ENCODE measurements at regions not wholly inside any gene's neighbourhood (a gene's known extent, or its start where the extent isn't known, plus 50 kb on each side); places are given as distances from the start of the nearest gene placed in this dataset.

DNA sequence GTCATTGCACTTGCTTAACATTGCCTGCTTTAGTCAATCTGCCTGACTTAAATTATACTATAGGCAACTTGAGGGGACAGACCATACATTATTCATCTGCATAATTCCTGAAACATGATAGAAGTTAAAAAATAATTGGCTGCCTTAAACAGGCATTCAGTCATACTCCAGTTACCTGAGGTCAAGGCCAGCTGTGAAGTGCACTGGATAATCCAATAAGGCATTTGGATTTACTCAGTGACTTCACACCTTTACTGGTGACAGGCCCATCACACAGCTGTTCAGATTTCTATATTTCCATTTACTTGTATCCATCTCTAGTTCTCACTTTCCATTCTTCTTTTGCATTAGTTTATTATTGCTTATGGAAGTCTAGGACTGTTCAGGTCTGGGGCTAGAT, 2341.6 kb downstream of the PCDH7 start:
- intact Hi-C loops (cut with micrococcal nuclease; ENCODE audit: unreplicated experiment), result no loop called here
- ChIA-PET POLR2A (no interaction called here), CTCF (no interaction called here)
- H3K27me3 ChIP-seq (ENCODE audit: control insufficient read depth, insufficient read depth, low read length), result no peaks in the 10 kb centered on the region
- H3K4me3 ChIP-seq (ENCODE audit: low read depth in 2 of 2, low read length in 2 of 2), result no peak overlapping the region
- ATAC-seq, result no peak
- BruUV-seq (replicated peaks), result no TSS peak
- H3K27ac ChIP-seq (ENCODE audit: low read length), result no peak overlapping the region
- H3K4me1 ChIP-seq (ENCODE audit: control insufficient read depth, insufficient read depth, low read length), result no peaks in the 10 kb centered on the region
- DNase-seq (ENCODE audit: low read depth, low spot score), result no peak
- H3K9me3 ChIP-seq (ENCODE audit: control insufficient read depth, insufficient read depth, low read depth, low read length), result no peaks in the 10 kb centered on the region
- in situ Hi-C loops (cut with HindIII; ENCODE audit: low pct_unique_long_range_greater_than_20kb, low sequenced_read_pairs), result no loop called here
- TF ChIP-seq TCF7L2 (IDR thresholded peaks at IDR 0.05; ENCODE audit: low read depth, low read length) (no peak), POLR2AphosphoS5 (IDR thresholded peaks at IDR 0.05; ENCODE audit: low read depth, low read length) (no peak), SIN3A (IDR thresholded peaks at IDR 0.05; ENCODE audit: borderline replicate concordance, insufficient read depth, low read depth, low read length) (no peak)
- TF ChIP-seq, protein P1, sequence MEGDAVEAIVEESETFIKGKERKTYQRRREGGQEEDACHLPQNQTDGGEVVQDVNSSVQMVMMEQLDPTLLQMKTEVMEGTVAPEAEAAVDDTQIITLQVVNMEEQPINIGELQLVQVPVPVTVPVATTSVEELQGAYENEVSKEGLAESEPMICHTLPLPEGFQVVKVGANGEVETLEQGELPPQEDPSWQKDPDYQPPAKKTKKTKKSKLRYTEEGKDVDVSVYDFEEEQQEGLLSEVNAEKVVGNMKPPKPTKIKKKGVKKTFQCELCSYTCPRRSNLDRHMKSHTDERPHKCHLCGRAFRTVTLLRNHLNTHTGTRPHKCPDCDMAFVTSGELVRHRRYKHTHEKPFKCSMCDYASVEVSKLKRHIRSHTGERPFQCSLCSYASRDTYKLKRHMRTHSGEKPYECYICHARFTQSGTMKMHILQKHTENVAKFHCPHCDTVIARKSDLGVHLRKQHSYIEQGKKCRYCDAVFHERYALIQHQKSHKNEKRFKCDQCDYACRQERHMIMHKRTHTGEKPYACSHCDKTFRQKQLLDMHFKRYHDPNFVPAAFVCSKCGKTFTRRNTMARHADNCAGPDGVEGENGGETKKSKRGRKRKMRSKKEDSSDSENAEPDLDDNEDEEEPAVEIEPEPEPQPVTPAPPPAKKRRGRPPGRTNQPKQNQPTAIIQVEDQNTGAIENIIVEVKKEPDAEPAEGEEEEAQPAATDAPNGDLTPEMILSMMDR (IDR thresholded peaks at IDR 0.05), result no peak
- TF ChIP-seq, protein P2, sequence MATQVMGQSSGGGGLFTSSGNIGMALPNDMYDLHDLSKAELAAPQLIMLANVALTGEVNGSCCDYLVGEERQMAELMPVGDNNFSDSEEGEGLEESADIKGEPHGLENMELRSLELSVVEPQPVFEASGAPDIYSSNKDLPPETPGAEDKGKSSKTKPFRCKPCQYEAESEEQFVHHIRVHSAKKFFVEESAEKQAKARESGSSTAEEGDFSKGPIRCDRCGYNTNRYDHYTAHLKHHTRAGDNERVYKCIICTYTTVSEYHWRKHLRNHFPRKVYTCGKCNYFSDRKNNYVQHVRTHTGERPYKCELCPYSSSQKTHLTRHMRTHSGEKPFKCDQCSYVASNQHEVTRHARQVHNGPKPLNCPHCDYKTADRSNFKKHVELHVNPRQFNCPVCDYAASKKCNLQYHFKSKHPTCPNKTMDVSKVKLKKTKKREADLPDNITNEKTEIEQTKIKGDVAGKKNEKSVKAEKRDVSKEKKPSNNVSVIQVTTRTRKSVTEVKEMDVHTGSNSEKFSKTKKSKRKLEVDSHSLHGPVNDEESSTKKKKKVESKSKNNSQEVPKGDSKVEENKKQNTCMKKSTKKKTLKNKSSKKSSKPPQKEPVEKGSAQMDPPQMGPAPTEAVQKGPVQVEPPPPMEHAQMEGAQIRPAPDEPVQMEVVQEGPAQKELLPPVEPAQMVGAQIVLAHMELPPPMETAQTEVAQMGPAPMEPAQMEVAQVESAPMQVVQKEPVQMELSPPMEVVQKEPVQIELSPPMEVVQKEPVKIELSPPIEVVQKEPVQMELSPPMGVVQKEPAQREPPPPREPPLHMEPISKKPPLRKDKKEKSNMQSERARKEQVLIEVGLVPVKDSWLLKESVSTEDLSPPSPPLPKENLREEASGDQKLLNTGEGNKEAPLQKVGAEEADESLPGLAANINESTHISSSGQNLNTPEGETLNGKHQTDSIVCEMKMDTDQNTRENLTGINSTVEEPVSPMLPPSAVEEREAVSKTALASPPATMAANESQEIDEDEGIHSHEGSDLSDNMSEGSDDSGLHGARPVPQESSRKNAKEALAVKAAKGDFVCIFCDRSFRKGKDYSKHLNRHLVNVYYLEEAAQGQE (IDR thresholded peaks at IDR 0.05; ENCODE audit: insufficient read depth in 1 of 2, low read depth in 2 of 2, low read length in 1 of 2), result no peak
- H3K36me3 ChIP-seq (ENCODE audit: control insufficient read depth, insufficient read depth, low read length), result no peaks in the 10 kb centered on the region

DNA sequence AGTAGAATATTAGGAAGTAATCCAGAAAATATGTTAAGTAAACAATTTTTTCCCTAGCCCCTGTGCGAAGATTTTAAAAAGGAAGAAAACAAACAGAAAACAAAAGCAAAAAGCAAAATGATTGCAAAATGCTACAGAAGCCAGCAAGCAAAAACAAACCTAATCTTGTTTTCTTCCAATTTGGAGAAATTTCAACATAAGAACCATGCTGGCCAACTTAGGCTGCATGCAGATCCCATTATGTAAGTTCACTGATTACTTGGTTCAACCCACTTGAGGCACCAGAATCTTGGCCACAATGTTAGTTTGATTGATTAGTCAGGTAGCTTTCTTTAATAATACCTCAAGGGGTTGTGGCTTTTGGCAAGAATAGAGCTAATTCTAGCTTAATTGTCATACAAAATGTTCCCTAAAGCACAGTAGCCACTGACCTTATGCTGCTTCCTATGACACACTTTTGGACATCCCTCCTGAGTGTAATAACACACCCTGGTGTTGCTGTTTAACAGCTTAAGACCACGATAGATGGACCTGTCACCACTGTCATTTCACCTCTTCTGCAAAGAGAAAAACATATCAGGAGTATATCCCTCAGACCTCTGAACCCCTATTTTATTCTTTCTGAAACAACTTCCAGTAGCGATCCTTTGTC, 2342.1 kb downstream of the PCDH7 start:
- ChIA-PET POLR2A (no interaction called here), CTCF (no interaction called here)
- DNase-seq (ENCODE audit: low read depth, low spot score) (no peak), ATAC-seq (no peak)
- Histone ChIP-seq H3K4me3 (ENCODE audit: low read depth in 2 of 2, low read length in 2 of 2) (no peak overlapping the region), H3K27ac (ENCODE audit: low read length) (no peak overlapping the region), H3K27me3 (ENCODE audit: control insufficient read depth, insufficient read depth, low read length) (no peaks in the 10 kb centered on the region), H3K36me3 (ENCODE audit: control insufficient read depth, insufficient read depth, low read length) (no peaks in the 10 kb centered on the region), H3K4me1 (ENCODE audit: control insufficient read depth, insufficient read depth, low read length) (no peaks in the 10 kb centered on the region), H3K9me3 (ENCODE audit: control insufficient read depth, insufficient read depth, low read depth, low read length) (no peaks in the 10 kb centered on the region)
- TF ChIP-seq, protein P1 (IDR thresholded peaks at IDR 0.05), result no peak
- TF ChIP-seq TCF7L2 (IDR thresholded peaks at IDR 0.05; ENCODE audit: low read depth, low read length) (no peak), POLR2AphosphoS5 (IDR thresholded peaks at IDR 0.05; ENCODE audit: low read depth, low read length) (no peak), SIN3A (IDR thresholded peaks at IDR 0.05; ENCODE audit: borderline replicate concordance, insufficient read depth, low read depth, low read length) (no peak)
- TF ChIP-seq, protein P2 (IDR thresholded peaks at IDR 0.05; ENCODE audit: insufficient read depth in 1 of 2, low read depth in 2 of 2, low read length in 1 of 2), result no peak
- intact Hi-C loops (cut with micrococcal nuclease; ENCODE audit: unreplicated experiment) (no loop called here), in situ Hi-C loops (cut with HindIII; ENCODE audit: low pct_unique_long_range_greater_than_20kb, low sequenced_read_pairs) (no loop called here)
- BruUV-seq (replicated peaks), result no TSS peak

All from Panc1 (cell line).